HCT116 (cell line): ENCODE measurements at regions not wholly inside any gene's neighbourhood (a gene's known extent, or its start where the extent isn't known, plus 50 kb on each side); places are given as distances from the start of the nearest gene placed in this dataset.

Experiments used
- ATAC-seq: fragments of 200-7000 bp; cut with Tn5 transposase; 2 replicates; pipeline ENCODE4 v1.9.1; 2020; ENCODE audit warnings: mild to moderate bottlenecking, moderate library complexity
- BruUV-seq: library from RNA; stranded (reverse); fragments of 400-500 nt; replicated peaks from 2 replicates; lab custom pipeline; 2021; lab: Mats Ljungman, UMichigan
- CTCF ChIA-PET: fragments of 300-600 bp; sonication (Branson Sonifier 250); formaldehyde crosslinking; loops from one replicate; lab custom pipeline; 2021; ENCODE audit warnings: antibody characterized with exemption; lab: Charles Lee
- POLR2A ChIA-PET: fragments of 300-600, 350-600 bp; sonication (Branson Sonifier 250); formaldehyde crosslinking; loops from one replicate; lab custom pipeline; 2021; ENCODE audit warnings: antibody characterized with exemption; lab: Charles Lee
- RAD21 ChIA-PET, 2 experiments: fragments of 300-600 bp; sonication (Branson Sonifier 250); formaldehyde crosslinking; loops; one replicate each; lab custom pipeline; 2023; ENCODE audit warnings: low total read pairs in 2 of 2; ENCODE audit not compliant: uncharacterized antibody in 2 of 2, unreplicated experiment in 2 of 2, low non-redundant PET in 1 of 2; lab: Charles Lee
- DNase-seq: peaks from one replicate; pipeline ENCODE4 v3.0.0-alpha.2; 2010; ENCODE audit warnings: low read depth, low spot score
- H2AFZ ChIP-seq: fragments of 200-600 bp; shearing (Covaris generic), sonication (generic); 2 replicates; pipeline ENCODE4 v1.6.1; 2017; ENCODE audit warnings: low read depth, mixed run types, mixed read lengths, antibody characterized with exemption, low read length; ENCODE audit not compliant: poor library complexity, severe bottlenecking
- H3K27ac ChIP-seq: 2 replicates; pipeline ENCODE4 v1.5.1; 2012; ENCODE audit warnings: low read depth, low read length
- H3K27me3 ChIP-seq: fragments of 200-600 bp; sonication (generic); 2 replicates; pipeline ENCODE4 v1.6.1; 2016; ENCODE audit warnings: mixed run types, low read length, mixed read lengths; ENCODE audit not compliant: insufficient read depth
- H3K36me3 ChIP-seq, 2 experiments: fragments of 200-500 bp in 1 of 2; fragments of 200-600 bp in 1 of 2; sonication (Bioruptor generic) in 1 of 2; sonication (generic) in 1 of 2; 2 replicates each; pipeline versions ENCODE4 v1.5.1 to v1.6.1; 2014 to 2016; ENCODE audit warnings: low read length in 2 of 2, inconsistent platforms in 1 of 2, mixed read lengths in 1 of 2, mixed run types in 1 of 2; ENCODE audit not compliant: insufficient read depth in 2 of 2, control insufficient read depth in 1 of 2
- H3K4me1 ChIP-seq, 2 experiments: fragments of 200-600 bp in 1 of 2; sonication (generic) in 1 of 2; 2 replicates each; pipeline versions ENCODE4 v1.5.1 to v1.6.1; 2012 to 2017; ENCODE audit warnings: low read length in 2 of 2, inconsistent platforms in 1 of 2, mild to moderate bottlenecking in 1 of 2, mixed read lengths in 1 of 2, mixed run types in 1 of 2, moderate library complexity in 1 of 2; ENCODE audit not compliant: insufficient read depth in 2 of 2, control insufficient read depth in 1 of 2
- H3K4me2 ChIP-seq: fragments of 200-600 bp; sonication (generic); 2 replicates; pipeline ENCODE4 v1.6.1; 2017; ENCODE audit warnings: mixed run types, low read length, mixed read lengths
- H3K4me3 ChIP-seq, 2 experiments: fragments of 200-600 bp in 1 of 2; sonication (generic) in 1 of 2; replicated peaks in 1 of 2; 2 replicates each; pipeline ENCODE4 v1.5.1; 2011 to 2016; ENCODE audit warnings: low read length in 2 of 2, control low read depth in 1 of 2, low read depth in 1 of 2, mild to moderate bottlenecking in 1 of 2, mixed read lengths in 1 of 2, mixed run types in 1 of 2
- H3K79me2 ChIP-seq: fragments of 200-600 bp; sonication (generic); 2 replicates; pipeline ENCODE4 v1.6.1; 2017; ENCODE audit warnings: mild to moderate bottlenecking, mixed run types, low read length, moderate library complexity, mixed read lengths; ENCODE audit not compliant: insufficient read depth
- H3K9ac ChIP-seq: fragments of 200-600 bp; sonication (generic); 2 replicates; pipeline ENCODE4 v1.6.1; 2016; ENCODE audit warnings: low read length, mixed read lengths
- H3K9me2 ChIP-seq: fragments of 200-600 bp; sonication (generic), shearing (Covaris generic); 2 replicates; pipeline ENCODE4 v1.6.1; 2017; ENCODE audit warnings: mixed run types, mild to moderate bottlenecking, moderate library complexity; ENCODE audit not compliant: insufficient read depth
- H3K9me3 ChIP-seq, 2 experiments: fragments of 200-500 bp in 1 of 2; fragments of 200-600 bp in 1 of 2; sonication (Bioruptor generic) in 1 of 2; sonication (generic) in 1 of 2; 2 replicates each; pipeline ENCODE4 v1.6.1; 2014 to 2017; ENCODE audit warnings: low read length in 2 of 2, mixed read lengths in 2 of 2, inconsistent platforms in 1 of 2, low read depth in 1 of 2, mild to moderate bottlenecking in 1 of 2, mixed run types in 1 of 2, moderate library complexity in 1 of 2; ENCODE audit not compliant: control insufficient read depth in 1 of 2, insufficient read depth in 1 of 2
- H4K20me1 ChIP-seq: fragments of 200-600 bp; sonication (generic), shearing (Covaris generic); 2 replicates; pipeline ENCODE4 v1.6.1; 2017; ENCODE audit warnings: mixed run types, mild to moderate bottlenecking, moderate library complexity; ENCODE audit not compliant: insufficient read depth
- CBX3 ChIP-seq: IDR thresholded peaks from 2 replicates; pipeline ENCODE4 v1.6.1; 2012; ENCODE audit warnings: low read depth
- ELF1 ChIP-seq: IDR thresholded peaks from 2 replicates; pipeline ENCODE4 v1.6.1; 2012; ENCODE audit warnings: low read depth, borderline replicate concordance
- EZH2 ChIP-seq: fragments of 200-600 bp; sonication (generic); IDR thresholded peaks from 2 replicates; pipeline ENCODE4 v1.6.1; 2017; ENCODE audit warnings: antibody characterized with exemption, mixed run types
- POLR2AphosphoS5 ChIP-seq: IDR thresholded peaks from 2 replicates; pipeline ENCODE4 v1.6.1; 2011; ENCODE audit warnings: mild to moderate bottlenecking, low read depth, low read length, moderate library complexity
- RAD21 ChIP-seq: IDR thresholded peaks from 2 replicates; pipeline ENCODE4 v1.6.1; 2012; ENCODE audit warnings: low read depth, mild to moderate bottlenecking
- ZBTB33 ChIP-seq: IDR thresholded peaks from 2 replicates; pipeline ENCODE4 v1.6.1; 2011; ENCODE audit warnings: mild to moderate bottlenecking, low read length, moderate library complexity; ENCODE audit not compliant: insufficient replicate concordance; ENCODE audit errors: extremely low read depth
- intact Hi-C: fragments of 100-400 bp; cut with micrococcal nuclease; formaldehyde crosslinking; loops from 2 replicates; pipeline ENCODE4 v1.10.0; 2022

DNA sequence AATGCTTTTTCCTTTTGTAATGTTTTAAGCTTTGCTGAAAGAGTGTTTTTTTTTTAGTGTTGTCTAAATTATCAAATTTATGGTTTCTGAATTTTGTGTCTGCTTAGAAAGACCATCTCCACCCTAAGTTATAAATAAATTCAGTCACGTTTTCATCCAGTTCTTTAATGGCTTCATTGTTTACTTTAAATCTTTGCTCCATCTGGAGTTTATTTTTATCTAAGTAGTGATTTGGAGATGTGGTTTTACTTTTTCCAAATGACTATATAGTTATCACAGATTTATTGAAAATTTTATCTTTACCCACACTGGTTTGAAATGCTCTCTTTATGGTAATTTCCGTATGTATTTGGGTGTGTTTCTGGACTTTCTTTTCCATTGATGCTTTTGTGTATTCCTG, 577.2 kb upstream of the ZNF608 start (continued):
- no peak for TF ChIP-seq POLR2AphosphoS5
- no peak for TF ChIP-seq ZBTB33

GRCh38 chr5:125325488-125326149, 579.2 kb upstream of the ZNF608 start:
- Histone ChIP-seq H3K36me3 (no peaks in the 10 kb centered on the region), H3K27me3 (no peaks in the 10 kb centered on the region), H3K4me2 (no peak overlapping the region), H3K9me3 (no peaks in the 10 kb centered on the region), H3K4me1 (peaks cover 6 to 7% of the 10 kb centered on the region in 2 experiments), H3K4me3 (no peak overlapping the region), H3K9ac (no peak overlapping the region), H3K27ac (no peak overlapping the region), H3K79me2 (no peaks in the 10 kb centered on the region), H4K20me1 (no peaks in the 10 kb centered on the region), H3K9me2 (no peaks in the 10 kb centered on the region; the same call in 1 of the 2 replicates), H2AFZ (no peak overlapping the region)
- CTCF ChIA-PET, result no interaction called here
- POLR2A ChIA-PET, result no interaction called here
- DNase-seq (no peak), ATAC-seq (no peak)
- RAD21 ChIA-PET, result no interaction called here
- intact Hi-C loops, result no loop called here
- no TSS peak for BruUV-seq
- TF ChIP-seq RAD21, result no peak
- no peak for TF ChIP-seq EZH2
- TF ChIP-seq ELF1, result no peak

GRCh38 chr5:125326150-125326510, 579.7 kb upstream of the ZNF608 start:
- intact Hi-C loops, result no loop called here
- Histone ChIP-seq H3K27ac (no peak overlapping the region), H3K4me1 (peaks cover 6 to 7% of the 10 kb centered on the region in 2 experiments), H4K20me1 (no peaks in the 10 kb centered on the region), H3K27me3 (no peaks in the 10 kb centered on the region), H2AFZ (no peak overlapping the region), H3K9ac (no peak overlapping the region), H3K79me2 (no peaks in the 10 kb centered on the region), H3K4me3 (no peak overlapping the region), H3K9me2 (no peaks in the 10 kb centered on the region), H3K4me2 (no peak overlapping the region), H3K9me3 (no peaks in the 10 kb centered on the region), H3K36me3 (no peaks in the 10 kb centered on the region)
- CTCF ChIA-PET, result no interaction called here
- ATAC-seq (no peak), DNase-seq (no peak)
- no TSS peak for BruUV-seq
- TF ChIP-seq CBX3, result no peak
- RAD21 ChIA-PET, result no interaction called here
- POLR2A ChIA-PET, result no interaction called here
